GM12878 (cell line): ENCODE measurements at regions not wholly inside any gene's neighbourhood (a gene's known extent, or its start where the extent isn't known, plus 50 kb on each side); places are given as distances from the start of the nearest gene placed in this dataset.

ENCODE experiments used
- ATAC-seq: fragments of 200-7000 bp; cut with Tn5 transposase; 3 replicates; pipeline ENCODE4 v1.9.1; 2020; ENCODE audit warnings: mild to moderate bottlenecking, moderate library complexity
- BruUV-seq: library from RNA; stranded (reverse); fragments of 400-500 nt; replicated peaks from 2 replicates; lab custom pipeline; 2021; lab: Mats Ljungman, UMichigan
- CTCF ChIA-PET: fragments of 300-600 bp; sonication (Branson Sonifier 250); formaldehyde crosslinking; extraction: SDS; loops from one replicate; lab custom pipeline; 2021; ENCODE audit warnings: inconsistent platforms; lab: Yijun Ruan, JAX
- POLR2A ChIA-PET: fragments of 350-600 bp; formaldehyde crosslinking; extraction: SDS; loops from one replicate; lab custom pipeline; 2021; ENCODE audit warnings: inconsistent platforms; lab: Charles Lee
- RAD21 ChIA-PET: fragments of 300-600 bp; sonication (Branson Sonifier 250); formaldehyde crosslinking; loops from one replicate; lab custom pipeline; 2023; ENCODE audit warnings: antibody characterized with exemption; ENCODE audit not compliant: unreplicated experiment; lab: Charles Lee
- SMC1A ChIA-PET: fragments of 300-600 bp; sonication (Branson Sonifier 250); formaldehyde crosslinking; loops from one replicate; lab custom pipeline; 2023; ENCODE audit not compliant: unreplicated experiment, uncharacterized antibody; lab: Charles Lee
- DNase-seq: peaks from one replicate; pipeline ENCODE4 v3.0.0-alpha.2; 2011; ENCODE audit warnings: low read depth, low spot score
- FAIRE-seq: peaks from 3 replicates; lab custom pipeline; 2011; peaks lifted over from hg19 to GRCh38; lab: Jason Lieb, UNC
- H2AFZ ChIP-seq: 2 replicates; pipeline ENCODE4 v1.6.0; 2011; ENCODE audit warnings: low read depth, low read length, control low read depth; ENCODE audit not compliant: control insufficient read depth
- H3K27ac ChIP-seq: 2 replicates; pipeline ENCODE4 v1.5.1; 2011; ENCODE audit warnings: control low read depth; ENCODE audit not compliant: control insufficient read depth, insufficient read depth
- H3K27me3 ChIP-seq, 2 experiments: replicated peaks in 1 of 2; 2 replicates each; pipeline versions ENCODE4 v1.6.0 to v1.6.1; 2011; ENCODE audit warnings: low read length in 1 of 2; ENCODE audit not compliant: control insufficient read depth in 2 of 2, insufficient read depth in 2 of 2
- H3K36me3 ChIP-seq, 2 experiments: 2 replicates each; pipeline ENCODE4 v1.5.1; 2011; ENCODE audit warnings: low read length in 1 of 2; ENCODE audit not compliant: control insufficient read depth in 2 of 2, insufficient read depth in 2 of 2
- H3K4me1 ChIP-seq: 2 replicates; pipeline ENCODE4 v1.6.1; 2011; ENCODE audit warnings: mild to moderate bottlenecking, low read length, moderate library complexity, mixed read lengths; ENCODE audit not compliant: control insufficient read depth, insufficient read depth
- H3K4me2 ChIP-seq: 2 replicates; pipeline ENCODE4 v1.6.0; 2011; ENCODE audit warnings: control low read depth; ENCODE audit not compliant: control insufficient read depth, insufficient read depth
- H3K4me3 ChIP-seq: fragments of 200-600 bp; sonication (generic); 2 replicates; pipeline ENCODE4 v1.5.1; 2016
- H3K79me2 ChIP-seq: 2 replicates; pipeline ENCODE4 v1.6.0; 2011; ENCODE audit warnings: low read length; ENCODE audit not compliant: control insufficient read depth, insufficient read depth
- H3K9ac ChIP-seq: 2 replicates; pipeline ENCODE4 v1.8.0; 2011; ENCODE audit warnings: low read length, control low read depth, mixed read lengths; ENCODE audit not compliant: control insufficient read depth, insufficient read depth
- H3K9me3 ChIP-seq: replicated peaks from 3 replicates; pipeline ENCODE4 v1.5.1; 2011; ENCODE audit warnings: mild to moderate bottlenecking, low read length; ENCODE audit not compliant: control insufficient read depth, insufficient read depth
- H4K20me1 ChIP-seq: 2 replicates; pipeline ENCODE4 v1.6.0; 2011; ENCODE audit not compliant: control insufficient read depth, insufficient read depth
- BHLHE40 ChIP-seq, 2 experiments: fragments of 450-650 bp in 1 of 2; IDR thresholded peaks; 2 replicates each; pipeline ENCODE4 v1.6.1; 2011 to 2017; ENCODE audit warnings: low read depth in 2 of 2, borderline replicate concordance in 1 of 2, improper control_type of control experiment in 1 of 2, low read length in 1 of 2, mild to moderate bottlenecking in 1 of 2
- JUND ChIP-seq: IDR thresholded peaks from 2 replicates; pipeline ENCODE4 v1.6.1; 2012; ENCODE audit warnings: low read depth, mild to moderate bottlenecking, low read length, improper control_type of control experiment, moderate library complexity
- SP1 ChIP-seq: IDR thresholded peaks from one replicate; pipeline ENCODE4 v1.6.1; 2011; ENCODE audit warnings: low read depth, low read length
- WGBS: methylation state at CpG from one replicate; pipeline ENCODE4 v1.1.6; 2016; ENCODE audit warnings: low lambda C conversion rate; ENCODE audit not compliant: insufficient replicate concordance, insufficient coverage; ENCODE audit errors: missing lambda C conversion rate; 5-methylcytosine and 5-hydroxymethylcytosine counted together
- in situ Hi-C: fragments of 300-500 bp; cut with MboI; formaldehyde crosslinking; loops from 9 replicates; pipeline ENCODE4 v1.14.3; 2018; ENCODE audit warnings: mixed read lengths
- intact Hi-C: fragments of 100-400 bp; cut with micrococcal nuclease; formaldehyde crosslinking; loops from one replicate; pipeline ENCODE4 v1.14.2; 2022; ENCODE audit not compliant: unreplicated experiment
- TF ChIP-seq, protein P1 (sequence below): fragments of 450-650 bp; IDR thresholded peaks from 2 replicates; pipeline ENCODE4 v1.6.1; 2017; ENCODE audit warnings: mild to moderate bottlenecking, low read depth, inconsistent platforms; ENCODE audit not compliant: poor library complexity, severe bottlenecking
- TF ChIP-seq, protein P2 (sequence below): IDR thresholded peaks from 2 replicates; pipeline ENCODE4 v1.6.1; 2011; ENCODE audit warnings: low read depth, low read length, improper control_type of control experiment, borderline replicate concordance
- TF ChIP-seq, protein P3 (sequence below): fragments of 450-650 bp; IDR thresholded peaks from 2 replicates; pipeline ENCODE4 v1.6.1; 2017; ENCODE audit warnings: borderline replicate concordance

DNA sequence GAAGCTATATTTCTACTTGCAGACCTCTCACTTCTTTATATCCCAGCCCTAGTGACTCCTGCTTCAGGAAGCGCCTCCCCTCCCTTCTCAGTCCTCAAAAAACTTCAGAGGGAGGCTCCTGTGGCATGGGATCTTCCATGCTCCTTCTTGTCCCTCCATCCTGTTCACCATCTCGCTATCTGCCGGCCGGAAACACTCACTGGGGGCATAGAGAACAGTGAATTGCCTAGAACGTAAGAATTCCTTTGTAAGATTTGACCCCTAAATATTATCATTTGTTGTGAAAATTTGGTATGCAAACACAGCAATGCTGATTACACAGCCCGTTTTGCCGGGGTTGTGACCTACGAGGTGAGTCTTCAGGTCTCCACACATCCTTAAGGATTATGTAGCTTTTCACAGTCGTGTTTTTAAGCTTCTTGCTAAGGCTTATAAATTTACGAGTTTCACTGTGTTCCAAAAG, 218.7 kb upstream of the ATP10A start:
- WGBS: 6% methylated on average over 10 of the region's 10 CpGs
- Histone ChIP-seq H3K4me1 (no peaks in the 10 kb centered on the region), H4K20me1 (no peaks in the 10 kb centered on the region), H3K4me2 (no peak overlapping the region), H3K4me3 (no peak overlapping the region), H3K79me2 (no peaks in the 10 kb centered on the region), H3K9me3 (no peaks in the 10 kb centered on the region; the same call in 2 of the 3 replicates), H3K9ac (no peak overlapping the region), H3K27me3 (no peaks in the 10 kb centered on the region), H3K36me3 (no peaks in the 10 kb centered on the region), H2AFZ (no peak overlapping the region), H3K27ac (no peak overlapping the region)
- RAD21 ChIA-PET: no interaction called here
- DNase-seq (no peak), ATAC-seq (no peak), FAIRE-seq (no peak)
- CTCF ChIA-PET: no interaction called here
- SMC1A ChIA-PET: no interaction called here
- POLR2A ChIA-PET: no interaction called here
- TF ChIP-seq, protein P1, sequence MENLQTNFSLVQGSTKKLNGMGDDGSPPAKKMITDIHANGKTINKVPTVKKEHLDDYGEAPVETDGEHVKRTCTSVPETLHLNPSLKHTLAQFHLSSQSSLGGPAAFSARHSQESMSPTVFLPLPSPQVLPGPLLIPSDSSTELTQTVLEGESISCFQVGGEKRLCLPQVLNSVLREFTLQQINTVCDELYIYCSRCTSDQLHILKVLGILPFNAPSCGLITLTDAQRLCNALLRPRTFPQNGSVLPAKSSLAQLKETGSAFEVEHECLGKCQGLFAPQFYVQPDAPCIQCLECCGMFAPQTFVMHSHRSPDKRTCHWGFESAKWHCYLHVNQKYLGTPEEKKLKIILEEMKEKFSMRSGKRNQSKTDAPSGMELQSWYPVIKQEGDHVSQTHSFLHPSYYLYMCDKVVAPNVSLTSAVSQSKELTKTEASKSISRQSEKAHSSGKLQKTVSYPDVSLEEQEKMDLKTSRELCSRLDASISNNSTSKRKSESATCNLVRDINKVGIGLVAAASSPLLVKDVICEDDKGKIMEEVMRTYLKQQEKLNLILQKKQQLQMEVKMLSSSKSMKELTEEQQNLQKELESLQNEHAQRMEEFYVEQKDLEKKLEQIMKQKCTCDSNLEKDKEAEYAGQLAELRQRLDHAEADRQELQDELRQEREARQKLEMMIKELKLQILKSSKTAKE: no peak
- TF ChIP-seq SP1: no peak
- TF ChIP-seq JUND: no peak
- TF ChIP-seq, protein P2, sequence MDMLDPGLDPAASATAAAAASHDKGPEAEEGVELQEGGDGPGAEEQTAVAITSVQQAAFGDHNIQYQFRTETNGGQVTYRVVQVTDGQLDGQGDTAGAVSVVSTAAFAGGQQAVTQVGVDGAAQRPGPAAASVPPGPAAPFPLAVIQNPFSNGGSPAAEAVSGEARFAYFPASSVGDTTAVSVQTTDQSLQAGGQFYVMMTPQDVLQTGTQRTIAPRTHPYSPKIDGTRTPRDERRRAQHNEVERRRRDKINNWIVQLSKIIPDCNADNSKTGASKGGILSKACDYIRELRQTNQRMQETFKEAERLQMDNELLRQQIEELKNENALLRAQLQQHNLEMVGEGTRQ: no peak
- no peak for TF ChIP-seq BHLHE40 (IDR thresholded peaks at IDR 0.05; ENCODE audit: borderline replicate concordance in 1 of 2, low read depth in 2 of 2, low read length in 1 of 2)
- TF ChIP-seq, protein P3, sequence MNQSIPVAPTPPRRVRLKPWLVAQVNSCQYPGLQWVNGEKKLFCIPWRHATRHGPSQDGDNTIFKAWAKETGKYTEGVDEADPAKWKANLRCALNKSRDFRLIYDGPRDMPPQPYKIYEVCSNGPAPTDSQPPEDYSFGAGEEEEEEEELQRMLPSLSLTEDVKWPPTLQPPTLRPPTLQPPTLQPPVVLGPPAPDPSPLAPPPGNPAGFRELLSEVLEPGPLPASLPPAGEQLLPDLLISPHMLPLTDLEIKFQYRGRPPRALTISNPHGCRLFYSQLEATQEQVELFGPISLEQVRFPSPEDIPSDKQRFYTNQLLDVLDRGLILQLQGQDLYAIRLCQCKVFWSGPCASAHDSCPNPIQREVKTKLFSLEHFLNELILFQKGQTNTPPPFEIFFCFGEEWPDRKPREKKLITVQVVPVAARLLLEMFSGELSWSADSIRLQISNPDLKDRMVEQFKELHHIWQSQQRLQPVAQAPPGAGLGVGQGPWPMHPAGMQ: no peak
- in situ Hi-C loops (loop anchor here (25.0 kb wide), 2 partner anchors 319 to 869 kb away; no protein-coding TSS in a partner anchor), intact Hi-C loops (no loop called here)
- BruUV-seq: no TSS peak
